IPS-15b (cell line): ENCODE measurements at regions not wholly inside any gene's neighbourhood (a gene's known extent, or its start where the extent isn't known, plus 50 kb on each side); places are given as distances from the start of the nearest gene placed in this dataset.
"Not testable (repeated sequence)": the region's sequence is repeated elsewhere in the genome, so short reads cannot be mapped to it uniquely, and the experiment has no call there.

Source experiments
- H3K27me3 ChIP-seq: one replicate; pipeline ENCODE4 v1.6.1; 2013; ENCODE audit warnings: low read length; ENCODE audit not compliant: control insufficient read depth, insufficient read depth
- H3K36me3 ChIP-seq: one replicate; pipeline ENCODE4 v1.6.1; 2013; ENCODE audit warnings: low read length; ENCODE audit not compliant: control insufficient read depth, insufficient read depth
- H3K4me1 ChIP-seq: one replicate; pipeline ENCODE4 v1.6.1; 2013; ENCODE audit warnings: mild to moderate bottlenecking, low read length; ENCODE audit not compliant: control insufficient read depth, insufficient read depth
- H3K4me3 ChIP-seq: one replicate; pipeline ENCODE4 v1.5.1; 2013; ENCODE audit warnings: low read depth, low read length
- H3K9ac ChIP-seq: one replicate; pipeline ENCODE4 v1.6.1; 2013; ENCODE audit warnings: low read depth, mild to moderate bottlenecking, low read length
- H3K9me3 ChIP-seq: one replicate; pipeline ENCODE4 v1.6.1; 2013; ENCODE audit warnings: mild to moderate bottlenecking, low read length; ENCODE audit not compliant: control insufficient read depth, insufficient read depth

DNA sequence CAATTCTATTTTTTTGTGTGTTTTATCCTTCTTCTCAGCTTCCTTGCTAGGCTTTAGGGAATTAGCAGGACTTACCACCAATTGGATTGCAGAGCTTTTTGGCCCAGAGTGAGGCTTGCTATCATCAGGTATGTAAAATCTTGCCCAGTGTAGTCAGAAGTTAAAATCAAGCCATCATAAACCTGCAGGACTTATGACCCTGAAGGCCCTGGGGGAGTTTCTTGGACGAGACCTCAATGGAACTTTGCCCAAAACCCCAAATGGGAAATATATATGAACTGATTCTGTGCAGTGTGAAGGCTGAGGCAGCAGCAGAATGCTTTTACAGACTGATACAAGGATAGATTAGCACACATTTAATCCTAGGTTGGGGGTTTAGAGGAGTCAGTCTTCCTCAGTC lies 287.0 kb downstream of the SH3GL2 start:
- no peak overlapping the region for H3K4me3 ChIP-seq
- H3K9me3 ChIP-seq, result no peaks in the 10 kb centered on the region
- no peak overlapping the region for H3K9ac ChIP-seq
- H3K27me3 ChIP-seq, result no peaks in the 10 kb centered on the region
- H3K4me1 ChIP-seq, result no peaks in the 10 kb centered on the region
- H3K36me3 ChIP-seq, result no peaks in the 10 kb centered on the region

DNA sequence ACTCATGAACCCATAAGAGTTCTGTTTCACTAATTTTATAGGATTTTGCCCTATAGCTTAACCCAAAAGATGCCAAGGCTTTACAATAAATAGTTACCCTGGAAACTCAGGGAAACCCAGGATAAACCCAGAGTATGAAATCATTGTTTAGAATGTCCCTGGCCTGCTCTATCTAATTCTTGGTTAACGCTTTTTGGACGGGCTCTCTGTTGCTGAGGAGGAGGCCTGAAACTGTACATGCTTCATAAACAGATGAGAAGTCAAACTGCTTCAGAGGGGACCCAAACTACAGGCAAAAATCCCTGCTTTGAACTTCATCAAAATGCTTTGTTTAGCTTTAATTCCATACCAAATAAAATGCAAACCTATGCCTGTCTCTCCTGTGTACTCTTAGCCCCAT lies 291.9 kb downstream of the SH3GL2 start:
- Histone ChIP-seq H3K27me3 (no peaks in the 10 kb centered on the region), H3K4me1 (no peaks in the 10 kb centered on the region), H3K4me3 (no peak overlapping the region), H3K36me3 (no peaks in the 10 kb centered on the region), H3K9me3 (no peaks in the 10 kb centered on the region), H3K9ac (no peak overlapping the region)

DNA sequence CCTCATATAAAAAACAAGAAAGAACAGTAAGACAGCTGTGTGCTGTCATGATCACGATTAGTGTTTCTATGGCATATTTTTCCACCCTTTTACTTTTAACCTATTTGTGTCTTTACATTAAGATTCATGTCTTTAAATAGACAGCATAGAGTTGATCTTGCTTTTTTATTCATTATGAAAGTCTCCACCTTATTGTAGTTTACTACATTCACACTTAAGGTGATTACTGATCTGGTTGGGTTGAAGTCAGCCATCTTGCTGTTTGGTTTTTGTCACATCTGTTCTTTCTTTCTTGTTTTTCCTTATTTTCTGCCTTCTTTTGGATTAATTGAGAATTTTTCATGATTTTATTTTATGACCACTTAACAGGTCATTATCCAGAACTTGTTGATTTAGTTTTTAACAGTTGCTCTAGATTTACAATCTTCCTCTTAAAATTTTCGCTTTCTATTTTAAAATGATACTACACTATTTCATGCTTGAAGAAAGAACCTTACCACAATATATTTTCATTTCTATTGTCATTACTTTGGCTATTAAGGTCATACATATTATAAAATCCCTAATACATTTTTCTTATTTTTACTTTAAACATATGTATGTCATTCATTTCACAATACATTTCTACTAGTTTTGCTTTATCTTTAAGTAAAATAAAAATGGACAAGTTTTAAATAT lies 292.5 kb downstream of the SH3GL2 start:
- Histone ChIP-seq H3K9ac (no peak overlapping the region), H3K4me3 (no peak overlapping the region), H3K4me1 (no peaks in the 10 kb centered on the region), H3K36me3 (no peaks in the 10 kb centered on the region), H3K27me3 (no peaks in the 10 kb centered on the region), H3K9me3 (no peaks in the 10 kb centered on the region)

DNA sequence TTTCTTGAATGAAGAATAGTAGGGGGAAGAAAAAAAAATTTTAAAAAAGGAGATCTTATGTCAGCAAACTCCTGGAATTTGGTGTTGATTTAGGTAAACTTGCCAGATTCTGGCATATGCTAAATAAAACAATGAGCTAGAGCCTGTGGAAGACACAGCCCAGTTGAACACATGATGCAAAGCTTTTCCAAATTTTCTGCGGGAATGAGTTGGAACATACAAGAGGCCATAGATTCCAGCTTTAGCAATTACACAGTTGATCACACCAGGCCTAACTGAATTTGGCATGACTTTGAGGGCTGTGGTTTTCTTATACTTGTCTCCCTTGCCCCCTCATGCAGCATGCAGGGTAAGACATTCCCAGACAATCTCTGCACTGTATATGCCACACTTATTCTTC lies 297.0 kb downstream of the SH3GL2 start:
- Histone ChIP-seq H3K4me3 (no peak overlapping the region), H3K27me3 (no peaks in the 10 kb centered on the region), H3K9ac (no peak overlapping the region), H3K4me1 (no peaks in the 10 kb centered on the region), H3K9me3 (no peaks in the 10 kb centered on the region), H3K36me3 (no peaks in the 10 kb centered on the region)

DNA sequence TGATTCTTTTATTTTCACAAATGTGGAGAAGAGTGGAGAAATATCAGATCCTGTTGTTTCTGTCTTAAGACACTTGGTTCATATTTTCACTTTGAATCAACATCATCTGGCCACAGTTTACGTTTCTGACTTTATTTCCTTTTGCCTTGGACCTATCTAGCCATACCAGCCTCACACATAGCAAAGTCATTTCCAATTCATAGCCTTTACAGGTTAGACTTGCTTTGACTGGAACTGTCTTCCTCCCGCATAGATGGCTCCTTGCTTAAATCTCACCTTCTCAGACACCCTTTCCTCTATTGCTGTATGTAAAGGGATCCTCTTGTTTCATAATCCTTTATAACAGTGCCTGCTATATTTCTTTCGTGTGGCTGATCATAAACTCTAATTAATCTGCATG lies 297.8 kb downstream of the SH3GL2 start:
- Histone ChIP-seq H3K9me3 (no peaks in the 10 kb centered on the region), H3K4me3 (no peak overlapping the region), H3K4me1 (no peaks in the 10 kb centered on the region), H3K36me3 (no peaks in the 10 kb centered on the region), H3K9ac (no peak overlapping the region), H3K27me3 (no peaks in the 10 kb centered on the region)

DNA sequence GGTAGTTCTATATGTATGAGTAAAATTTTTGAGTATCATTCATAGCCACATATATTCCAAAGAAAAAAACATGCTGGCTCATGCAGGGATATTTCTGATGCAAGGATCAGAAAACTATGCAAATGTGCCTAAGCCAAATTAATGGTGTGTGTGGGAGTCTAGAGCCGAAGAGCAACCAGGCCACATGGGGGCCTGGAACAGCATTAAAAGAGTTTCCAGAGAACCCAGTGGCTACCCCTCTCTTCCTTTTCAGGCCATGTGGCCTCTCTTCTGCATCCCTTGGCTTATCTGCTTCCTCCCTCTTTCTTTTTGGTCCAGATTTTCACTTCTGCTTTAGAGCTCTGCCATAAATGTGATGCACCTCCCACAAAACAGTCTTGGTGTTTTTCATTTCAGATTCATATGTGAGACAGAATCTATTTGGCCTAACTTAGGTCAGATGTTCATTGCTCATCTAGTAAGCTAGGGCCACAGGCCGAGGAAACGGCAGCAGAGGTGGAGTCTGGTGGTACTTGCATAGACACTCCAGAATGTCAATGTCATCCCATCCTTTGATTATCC lies 300.0 kb downstream of the SH3GL2 start:
- Histone ChIP-seq H3K36me3 (no peaks in the 10 kb centered on the region), H3K4me1 (no peaks in the 10 kb centered on the region), H3K4me3 (no peak overlapping the region), H3K9me3 (no peaks in the 10 kb centered on the region), H3K9ac (no peak overlapping the region), H3K27me3 (no peaks in the 10 kb centered on the region)

DNA sequence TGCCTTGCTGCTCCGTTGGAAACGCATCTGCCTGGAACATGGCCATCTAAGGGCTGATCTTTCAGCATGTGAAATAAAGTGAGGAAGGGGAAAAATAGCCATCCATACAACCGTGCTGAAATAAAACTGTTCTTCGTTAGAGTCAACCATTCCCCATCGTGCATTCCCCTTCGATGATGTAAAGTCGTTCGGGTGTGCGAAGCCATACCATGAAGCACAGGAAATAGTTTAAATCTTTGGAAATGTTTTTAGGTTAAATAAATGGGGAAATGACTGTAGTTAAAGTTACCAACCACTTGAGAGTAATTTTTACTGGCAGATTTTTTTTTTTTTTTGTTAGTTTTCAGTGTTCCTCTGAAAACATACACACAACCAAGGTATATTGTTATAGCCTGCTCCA lies 302.5 kb downstream of the SH3GL2 start:
- Histone ChIP-seq H3K4me3 (no peak overlapping the region), H3K27me3 (no peaks in the 10 kb centered on the region)

DNA sequence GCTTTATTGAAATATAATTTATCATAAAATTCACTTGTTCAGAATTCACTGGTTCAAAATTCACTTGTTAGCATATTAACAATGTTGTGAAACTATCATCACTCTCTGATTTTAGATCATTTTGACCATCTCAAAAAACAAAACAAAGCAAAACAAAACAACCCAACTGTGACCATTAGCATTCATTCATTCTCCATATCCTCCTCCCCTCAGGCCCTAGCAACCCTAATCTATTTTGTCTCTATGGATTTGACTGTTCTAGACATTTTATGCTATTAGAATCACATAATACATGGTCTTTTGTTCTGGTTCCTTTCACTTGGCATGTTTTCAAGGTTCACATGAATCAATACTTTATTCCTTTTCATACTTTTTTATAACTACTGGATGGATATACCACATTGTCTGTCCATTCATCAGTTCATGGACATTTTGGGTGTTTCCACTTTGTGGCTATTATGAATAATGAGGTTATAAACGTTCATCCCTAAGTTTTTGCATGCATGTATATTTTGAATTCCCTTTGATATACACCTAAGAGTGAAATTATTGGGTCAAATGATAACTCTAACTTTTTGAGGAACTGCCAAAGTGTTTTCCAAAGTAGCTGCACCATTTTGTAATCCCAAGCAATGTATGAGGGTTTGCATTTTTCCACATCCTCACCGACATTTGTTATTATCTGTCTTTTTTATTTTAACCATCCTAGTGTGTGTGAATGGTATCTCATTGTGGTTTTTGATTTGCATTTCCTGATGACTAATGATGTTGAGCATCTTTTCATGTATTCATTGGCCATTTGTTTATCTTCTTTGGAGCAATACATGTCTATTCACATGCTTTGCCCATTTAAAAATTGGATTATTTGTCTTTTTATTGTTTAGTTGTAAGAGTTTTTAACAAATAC lies 304.1 kb downstream of the SH3GL2 start:
- no peak overlapping the region for H3K9ac ChIP-seq
- no peaks in the 10 kb centered on the region for H3K27me3 ChIP-seq
- H3K9me3 ChIP-seq, result no peaks in the 10 kb centered on the region
- H3K4me1 ChIP-seq, result no peaks in the 10 kb centered on the region
- H3K4me3 ChIP-seq, result no peak overlapping the region
- no peaks in the 10 kb centered on the region for H3K36me3 ChIP-seq

More for the DNA sequence above, 302.5 kb downstream of the SH3GL2 start:
- Histone ChIP-seq H3K9me3 (no peaks in the 10 kb centered on the region), H3K9ac (no peak overlapping the region), H3K4me1 (no peaks in the 10 kb centered on the region), H3K36me3 (no peaks in the 10 kb centered on the region)

DNA sequence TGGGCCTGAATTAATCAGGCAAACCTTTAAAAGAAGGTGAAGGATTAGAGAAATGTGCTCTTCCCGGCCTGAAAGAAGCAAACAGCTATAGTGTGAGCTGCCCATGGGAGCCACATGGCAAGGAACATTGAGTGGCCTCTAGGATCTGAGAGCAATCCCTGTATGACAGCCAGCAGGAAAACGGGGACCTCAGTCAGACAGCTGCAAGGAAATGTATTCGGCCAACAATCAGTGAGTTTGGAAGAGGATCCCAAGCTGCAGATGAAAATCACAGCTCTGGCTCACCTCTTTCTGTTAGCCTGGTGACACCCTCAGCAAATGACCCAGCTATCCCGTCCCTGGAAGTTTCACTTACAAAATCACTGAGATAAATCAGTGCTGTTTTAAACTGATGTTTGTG lies 309.2 kb downstream of the SH3GL2 start:
- H3K9ac ChIP-seq, result no peak overlapping the region
- no peaks in the 10 kb centered on the region for H3K4me1 ChIP-seq
- H3K27me3 ChIP-seq, result no peaks in the 10 kb centered on the region
- H3K4me3 ChIP-seq, result no peak overlapping the region
- H3K36me3 ChIP-seq, result no peaks in the 10 kb centered on the region
- H3K9me3 ChIP-seq, result no peaks in the 10 kb centered on the region

DNA sequence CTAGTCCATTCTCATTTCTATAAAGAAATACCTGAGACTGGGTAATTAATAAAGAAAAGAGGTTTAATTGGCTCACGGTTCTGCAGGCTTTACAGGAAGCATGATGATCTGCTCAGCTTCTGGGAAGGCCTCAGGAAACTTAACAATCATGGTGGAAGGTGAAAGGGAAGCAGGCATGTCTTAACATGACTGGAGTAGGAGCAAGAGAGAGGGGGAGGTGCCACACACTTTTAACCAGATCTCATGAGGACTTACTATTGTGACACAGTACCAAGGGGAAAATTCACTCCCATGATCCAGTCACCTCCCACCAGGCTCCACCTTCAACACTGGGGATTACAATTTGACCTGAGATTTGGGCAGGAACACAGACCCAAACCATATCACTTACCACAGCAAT lies 310.1 kb downstream of the SH3GL2 start:
- not testable (repeated sequence) for H3K27me3 ChIP-seq, H3K4me3 ChIP-seq, H3K4me1 ChIP-seq, H3K9ac ChIP-seq, H3K9me3 ChIP-seq, H3K36me3 ChIP-seq

DNA sequence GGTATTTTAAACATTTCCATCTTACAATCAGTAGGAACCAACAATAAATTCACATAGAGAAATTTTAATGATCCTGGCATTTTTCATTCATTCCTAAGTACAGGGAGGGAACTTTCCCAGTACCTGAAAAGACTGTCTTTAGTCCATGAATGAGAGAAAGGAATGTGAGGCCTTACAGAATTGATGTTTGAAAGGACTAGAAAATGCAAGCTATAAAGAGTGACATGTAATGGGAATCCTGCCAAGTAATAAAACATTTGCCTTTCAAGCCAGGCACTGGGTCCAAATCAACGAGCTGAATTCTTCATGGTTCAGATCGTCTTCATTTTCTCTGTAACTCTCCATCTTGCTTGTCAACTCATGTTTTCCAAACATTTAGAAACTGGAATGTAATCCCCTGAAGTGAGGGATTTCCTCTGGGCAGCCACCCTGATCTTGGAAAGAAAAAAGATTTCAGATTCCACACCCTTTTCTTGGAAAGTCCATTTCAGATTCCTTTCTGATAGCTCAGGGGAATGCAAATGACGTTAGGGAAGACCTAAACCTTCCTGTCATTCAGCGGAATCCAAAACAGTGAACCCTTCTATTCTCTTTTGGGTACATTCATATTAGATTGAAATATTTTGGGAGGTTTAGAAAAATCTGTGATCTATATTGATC lies 315.8 kb downstream of the SH3GL2 start:
- H3K4me1 ChIP-seq, result no peaks in the 10 kb centered on the region
- no peak overlapping the region for H3K4me3 ChIP-seq
- H3K36me3 ChIP-seq, result no peaks in the 10 kb centered on the region
- no peak overlapping the region for H3K9ac ChIP-seq
- H3K9me3 ChIP-seq, result no peaks in the 10 kb centered on the region
- H3K27me3 ChIP-seq, result no peaks in the 10 kb centered on the region
